Amniotic epithelial cell (primary cell): ENCODE measurements at regions not wholly inside any gene's neighbourhood (a gene's known extent, or its start where the extent isn't known, plus 50 kb on each side); places are given as distances from the start of the nearest gene placed in this dataset.
A peak's percentile ranks its signal among the peaks of the same experiment; 100 is the strongest.
"Not testable (repeated sequence)": the region's sequence is repeated elsewhere in the genome, so short reads cannot be mapped to it uniquely, and the experiment has no call there.

Experiments
- DNase-seq: peaks from one replicate; pipeline ENCODE4 v3.0.0-alpha.2; 2010; ENCODE audit warnings: low read depth

DNA sequence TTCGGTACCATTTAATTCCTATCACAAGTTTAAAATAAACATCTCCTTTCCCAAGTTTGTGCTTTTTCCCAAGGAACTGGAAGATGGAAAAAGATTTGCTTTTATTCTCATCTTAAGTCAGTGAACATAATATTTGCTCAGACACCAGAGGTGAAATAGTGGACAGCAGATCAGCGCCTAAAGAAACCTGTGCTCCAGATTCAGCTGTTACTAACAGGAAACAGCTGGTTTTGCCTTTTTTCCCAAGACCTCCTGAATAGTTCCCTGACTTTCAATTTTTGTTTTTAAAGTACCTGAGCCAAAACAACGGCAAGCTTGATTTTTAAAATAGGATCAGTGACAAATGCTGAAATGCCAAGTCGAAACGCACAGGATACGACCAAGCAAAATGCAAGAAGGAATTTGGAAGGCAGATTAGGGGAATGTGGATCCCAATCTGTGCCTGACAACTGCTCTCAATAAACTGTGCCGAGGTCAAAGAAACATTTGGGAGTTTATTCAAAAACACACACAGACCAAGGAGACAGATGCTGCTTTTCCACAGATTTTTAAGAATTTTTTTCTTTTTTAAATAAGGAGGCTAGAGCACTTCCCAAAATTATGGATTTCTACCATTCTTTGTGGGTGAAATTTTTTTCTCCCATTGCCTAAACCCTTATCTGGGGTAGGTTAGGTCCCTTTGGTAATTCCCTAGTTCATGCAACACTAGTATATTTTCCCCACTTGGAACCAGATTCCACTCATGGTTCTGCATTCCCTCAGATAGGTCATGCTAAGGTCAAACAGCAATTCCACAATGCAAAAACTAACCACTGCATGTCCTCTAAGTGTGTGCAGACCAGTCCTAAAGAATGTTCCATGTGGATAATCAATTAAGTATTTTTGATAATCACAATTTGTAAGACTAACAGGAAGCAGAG is 121.5 kb upstream of the PDE1A start:
- peak; percentile 74 for DNase-seq

DNA sequence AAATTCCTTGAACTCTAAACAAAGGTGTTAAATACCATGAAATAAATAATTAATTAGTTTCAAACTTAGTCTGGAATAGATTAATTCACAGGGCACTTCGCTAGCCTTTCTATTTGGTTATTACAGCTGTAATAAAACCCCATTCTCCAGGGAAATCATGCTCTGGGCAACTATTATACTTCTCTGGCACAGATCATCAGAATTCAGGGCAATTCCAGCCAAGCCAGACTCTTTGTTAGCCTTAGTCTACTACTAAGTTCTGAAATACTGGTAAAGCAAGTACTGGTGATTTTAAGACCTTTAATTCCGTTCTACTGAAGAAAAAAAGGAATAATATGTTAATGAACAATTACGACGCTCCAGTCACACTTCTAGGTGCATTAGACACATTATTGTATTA is 123.4 kb upstream of the PDE1A start:
- no peak for DNase-seq

DNA sequence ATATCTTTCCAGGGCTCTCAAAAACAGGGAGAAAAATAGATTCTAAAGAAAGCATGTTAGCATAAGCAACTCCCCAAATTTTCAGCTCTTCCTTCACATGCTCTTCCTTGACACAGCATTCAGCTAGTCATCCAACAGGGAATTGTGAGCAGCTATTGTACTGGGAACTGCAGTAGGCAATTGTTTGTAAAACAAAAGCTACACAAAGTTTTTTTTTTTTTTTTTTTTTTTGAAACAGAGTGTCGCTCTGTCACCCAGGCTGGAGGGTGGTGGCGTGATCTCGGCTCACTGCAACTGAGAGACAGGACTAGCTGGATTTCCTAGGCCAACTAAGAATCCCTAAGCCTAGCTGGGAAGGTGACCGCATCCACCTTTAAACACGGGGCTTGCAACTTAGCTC is 125.4 kb upstream of the PDE1A start:
- not testable (repeated sequence) for DNase-seq

DNA sequence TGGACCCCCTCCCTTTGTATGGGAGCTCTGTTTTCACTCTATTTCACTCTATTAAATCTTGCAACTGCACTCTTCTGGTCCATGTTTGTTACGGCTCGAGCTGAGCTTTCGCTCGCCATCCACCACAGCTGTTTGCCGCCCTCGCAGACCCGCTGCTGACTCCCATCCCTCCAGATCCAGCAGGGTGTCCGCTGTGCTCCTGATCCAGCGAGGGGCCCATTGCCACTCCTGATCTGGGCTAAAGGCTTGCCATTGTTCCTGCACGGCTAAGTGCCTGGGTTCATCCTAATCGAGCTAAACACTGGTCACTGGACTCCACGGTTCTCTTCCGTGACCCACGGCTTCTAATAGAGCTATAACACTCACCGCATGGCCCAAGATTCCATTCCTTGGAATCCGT is 125.9 kb upstream of the PDE1A start:
- DNase-seq, result not testable (repeated sequence)

DNA sequence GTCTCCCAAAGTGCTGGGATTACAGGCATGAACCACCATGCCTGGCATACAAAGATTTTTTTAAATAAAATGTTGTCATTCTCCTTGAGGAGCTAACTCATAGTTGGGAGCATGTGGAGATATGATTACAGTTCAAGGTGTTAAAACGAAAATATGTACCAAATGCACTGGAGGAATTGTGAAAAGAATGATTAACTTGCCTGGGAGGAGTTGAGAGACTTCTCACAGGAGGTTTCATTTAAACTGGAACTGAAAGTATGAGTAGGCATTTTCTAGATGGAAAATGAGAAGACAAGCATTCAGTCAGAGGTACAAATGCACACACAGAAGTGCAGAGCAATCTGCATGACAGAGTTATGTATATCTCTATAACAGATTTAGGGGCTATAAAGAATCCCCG is 126.6 kb upstream of the PDE1A start:
- no peak for DNase-seq

DNA sequence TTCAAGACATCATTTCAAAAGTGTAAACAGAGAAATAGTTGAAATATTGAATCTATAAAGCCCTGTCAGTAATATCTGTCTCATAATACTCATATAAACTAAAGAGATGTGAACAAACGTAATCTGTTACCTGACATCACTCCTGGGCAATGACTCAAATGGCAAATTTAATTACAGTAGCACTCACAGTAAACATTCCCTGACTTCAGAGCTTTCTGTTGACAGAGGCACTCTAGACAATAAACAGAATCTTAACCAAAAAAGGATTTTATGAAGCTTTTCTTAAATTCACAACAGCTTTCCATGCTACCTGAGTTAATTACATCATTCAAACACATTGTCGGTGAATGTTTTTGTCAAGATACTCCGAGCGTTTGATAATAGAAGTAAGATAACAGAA is 128.1 kb upstream of the PDE1A start:
- no peak for DNase-seq

DNA sequence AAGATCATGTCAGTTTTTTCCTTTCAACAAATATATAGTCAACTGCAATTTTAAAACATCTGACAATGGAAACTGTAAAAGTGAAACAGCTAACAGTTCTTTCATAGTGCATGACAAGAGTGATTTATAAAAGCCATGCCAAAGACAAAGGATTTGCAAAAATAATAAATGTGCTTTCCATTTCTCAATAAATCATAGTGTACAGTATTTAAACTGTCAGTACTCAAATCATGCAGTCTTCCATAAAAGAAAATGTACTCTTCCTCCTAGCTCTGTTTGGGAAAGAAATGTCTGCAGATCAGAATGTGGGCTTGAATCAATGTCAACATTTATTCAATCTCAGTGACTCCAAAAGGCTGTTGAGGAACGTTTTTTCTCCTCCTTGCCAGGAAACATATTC is 131.7 kb upstream of the PDE1A start:
- no peak for DNase-seq

DNA sequence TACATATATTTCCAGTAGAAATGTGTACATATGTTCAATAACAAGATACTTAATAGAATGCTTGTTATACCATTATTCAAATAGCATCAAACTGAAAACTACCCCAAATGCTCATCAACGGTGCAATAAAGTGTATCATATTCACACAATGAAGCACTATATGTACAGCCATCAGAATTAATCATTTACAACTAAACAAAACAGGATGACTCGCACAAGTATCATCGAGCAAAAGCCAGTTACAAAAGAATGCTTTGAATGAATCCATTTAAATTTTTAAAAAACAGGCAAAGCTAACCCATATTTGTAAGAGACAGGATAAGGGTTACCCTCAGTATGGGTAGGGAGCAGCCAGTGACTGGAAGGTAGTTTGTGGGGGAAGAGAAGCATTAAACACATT is 132.8 kb upstream of the PDE1A start:
- DNase-seq, result peak; percentile 48

DNA sequence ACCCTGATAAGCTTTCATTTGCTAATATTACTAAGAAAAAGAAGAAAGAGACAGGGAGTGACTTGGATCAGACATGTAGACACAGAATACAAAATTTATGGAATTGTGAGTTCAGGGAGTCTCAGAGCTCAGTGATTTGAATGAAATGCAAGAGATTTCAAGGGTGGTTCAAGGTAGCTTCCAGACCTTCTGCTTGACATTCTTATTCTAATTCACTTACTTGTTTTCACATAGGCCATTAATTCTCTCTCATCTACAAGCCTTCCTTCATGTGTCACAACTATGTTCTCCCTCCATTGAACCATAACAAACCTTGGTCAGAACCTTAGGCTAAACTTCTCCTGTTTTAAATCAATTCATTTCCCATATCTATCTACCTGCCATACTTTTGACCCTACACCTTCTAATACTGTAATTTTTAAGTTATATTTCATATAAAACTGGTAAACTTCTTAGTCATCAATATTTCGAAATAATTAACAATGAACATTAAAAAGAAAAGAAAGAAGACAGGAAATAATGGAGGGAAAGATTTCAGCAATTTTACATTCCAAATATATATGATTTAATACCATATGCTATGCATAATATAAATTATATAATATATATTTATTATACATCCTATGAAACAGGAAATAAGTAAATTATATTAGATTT is 139.2 kb upstream of the PDE1A start:
- DNase-seq, result no peak

DNA sequence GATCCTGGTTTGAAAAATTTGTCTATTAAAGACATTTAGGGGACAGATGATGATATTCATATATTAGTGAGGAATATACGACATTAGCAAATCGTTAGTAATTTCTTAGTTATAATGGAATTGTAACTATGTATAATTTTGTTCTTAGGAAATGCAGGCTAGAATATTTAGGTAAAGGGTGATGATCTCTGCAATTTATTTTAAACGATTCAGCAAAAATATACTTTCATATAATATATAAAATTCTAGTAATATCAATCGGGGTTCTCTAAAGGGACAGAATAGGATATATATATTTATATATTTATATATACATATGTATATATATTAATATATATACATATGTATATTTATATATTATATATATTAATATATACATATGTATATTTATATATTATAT is 142.5 kb upstream of the DNAJC10 start:
- no peak for DNase-seq

DNA sequence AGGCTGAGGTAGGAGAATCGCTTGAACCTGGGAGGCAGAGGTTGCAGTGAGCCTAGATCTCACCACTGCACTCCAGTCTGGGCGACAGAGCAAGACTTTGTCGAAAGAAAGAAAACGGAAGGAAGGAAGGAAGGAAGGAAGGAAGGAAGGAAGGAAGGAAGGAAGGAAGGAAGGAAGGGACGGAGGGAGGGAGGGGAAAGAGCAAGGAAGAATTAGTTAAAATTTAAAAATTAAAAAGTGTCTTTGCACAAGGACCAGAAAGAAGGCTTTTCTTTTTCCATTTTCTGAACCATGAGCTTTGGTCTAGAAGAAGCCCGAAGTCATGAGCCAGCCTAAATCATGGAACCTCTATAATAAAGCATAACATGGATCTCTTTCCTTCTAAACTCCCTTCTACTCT is 138.2 kb upstream of the DNAJC10 start:
- no peak for DNase-seq

DNA sequence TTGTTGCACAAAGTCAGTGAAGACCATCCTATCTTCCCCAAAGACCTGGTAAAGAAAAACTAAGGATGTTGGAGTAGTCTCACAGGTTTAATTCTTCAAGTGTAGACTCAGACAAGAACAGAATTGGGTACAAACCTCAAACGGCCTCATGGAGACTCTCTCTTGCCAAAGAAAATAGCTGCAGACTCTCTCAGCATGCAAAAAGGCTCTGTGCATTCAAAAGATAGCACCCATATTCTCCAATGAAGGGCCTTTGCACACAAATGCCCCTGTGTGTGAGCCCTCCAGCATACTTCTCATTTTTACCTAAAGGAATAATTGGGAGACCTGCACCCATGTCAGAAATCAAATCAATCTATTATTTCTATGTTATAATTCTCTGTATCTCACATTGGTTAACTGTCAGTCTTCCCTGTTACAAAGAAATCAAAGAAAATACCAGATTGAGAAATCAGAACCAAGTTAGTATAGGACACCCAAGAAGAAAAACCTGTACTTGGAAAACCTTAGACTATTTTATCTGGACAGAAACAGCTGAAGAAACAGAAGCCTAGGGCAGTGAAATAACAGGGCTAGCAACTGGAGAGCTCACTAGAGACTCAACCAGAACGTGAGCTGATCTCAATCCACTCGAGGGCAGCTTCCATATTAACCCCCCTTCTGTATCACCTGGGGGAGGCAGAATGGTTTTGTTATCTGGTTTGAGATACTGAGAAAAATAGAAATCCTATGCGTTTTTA is 134.7 kb upstream of the DNAJC10 start:
- DNase-seq, result no peak

DNA sequence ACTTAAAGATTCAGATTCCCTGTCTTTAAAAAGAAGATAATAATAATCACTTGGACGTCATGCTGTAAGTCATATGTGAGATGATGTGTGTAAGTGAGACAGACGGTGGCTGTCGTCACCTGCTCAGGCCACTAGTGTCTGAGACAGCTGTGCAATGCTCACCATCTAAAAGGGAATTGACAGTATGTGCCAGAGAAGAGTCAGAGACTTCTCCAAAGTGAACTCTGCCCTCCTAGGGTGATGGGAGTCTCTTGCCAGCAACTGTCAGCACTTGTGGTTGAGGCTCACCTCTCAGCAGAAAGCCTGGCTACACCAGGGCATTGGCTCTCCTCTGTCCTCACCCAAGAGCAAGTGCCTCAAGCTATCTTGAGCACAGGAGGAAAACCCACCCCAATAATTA is 131.6 kb upstream of the DNAJC10 start:
- DNase-seq, result no peak

DNA sequence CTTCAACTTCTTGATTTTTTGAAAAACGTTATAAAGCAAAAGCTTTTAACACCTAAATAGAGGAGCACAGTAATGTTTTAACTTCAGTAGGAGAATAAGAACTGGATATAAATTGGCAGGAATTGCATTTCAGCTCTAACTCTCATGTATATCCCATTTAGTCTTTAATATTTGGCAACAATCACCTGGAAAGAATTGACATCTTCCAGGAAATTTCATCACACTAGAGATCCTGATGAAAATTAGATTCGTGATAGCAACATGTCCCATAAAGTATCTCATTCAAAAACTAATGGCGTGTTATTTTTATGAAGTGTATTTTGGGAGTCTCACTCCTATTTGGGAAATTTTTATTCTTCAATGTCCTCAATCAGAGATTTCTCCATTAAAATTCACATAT is 131.1 kb upstream of the DNAJC10 start:
- DNase-seq, result no peak

DNA sequence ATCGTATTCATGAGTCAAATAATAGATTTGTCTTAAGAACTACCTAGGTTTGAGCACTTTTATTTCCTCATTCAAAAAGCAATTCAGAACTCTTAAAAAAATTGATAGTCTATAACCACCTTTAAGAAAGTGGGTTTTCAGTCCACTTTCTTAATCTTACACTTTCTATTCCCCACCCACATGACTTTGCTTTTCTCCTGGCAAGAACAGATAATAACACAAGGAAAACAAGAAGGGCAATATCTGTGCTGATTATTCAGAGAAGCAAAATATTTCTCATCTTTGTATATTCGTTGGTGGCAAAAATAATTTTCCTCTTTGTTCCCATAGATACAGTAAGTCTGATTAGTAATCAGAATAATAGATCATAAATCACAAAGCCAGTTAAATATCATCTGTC is 130.6 kb upstream of the DNAJC10 start:
- DNase-seq, result no peak

DNA sequence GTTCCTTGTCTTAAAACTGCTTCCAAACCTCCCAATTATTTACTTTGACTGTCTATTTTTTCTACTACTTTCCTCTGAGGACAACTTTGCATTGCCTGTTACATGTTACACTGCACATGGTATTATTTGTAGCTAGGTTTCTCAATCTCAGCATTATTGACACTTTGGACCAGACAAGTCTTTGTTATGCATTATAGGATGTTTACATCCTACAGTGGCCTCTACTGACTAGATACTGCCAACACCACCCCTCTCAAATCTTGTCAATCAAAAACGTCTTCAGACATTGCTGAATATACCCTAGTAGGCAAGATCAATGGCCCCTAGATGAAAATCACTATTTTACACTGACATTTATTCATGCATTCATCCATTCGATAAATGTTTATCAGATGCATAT is 129.6 kb upstream of the DNAJC10 start:
- no peak for DNase-seq

DNA sequence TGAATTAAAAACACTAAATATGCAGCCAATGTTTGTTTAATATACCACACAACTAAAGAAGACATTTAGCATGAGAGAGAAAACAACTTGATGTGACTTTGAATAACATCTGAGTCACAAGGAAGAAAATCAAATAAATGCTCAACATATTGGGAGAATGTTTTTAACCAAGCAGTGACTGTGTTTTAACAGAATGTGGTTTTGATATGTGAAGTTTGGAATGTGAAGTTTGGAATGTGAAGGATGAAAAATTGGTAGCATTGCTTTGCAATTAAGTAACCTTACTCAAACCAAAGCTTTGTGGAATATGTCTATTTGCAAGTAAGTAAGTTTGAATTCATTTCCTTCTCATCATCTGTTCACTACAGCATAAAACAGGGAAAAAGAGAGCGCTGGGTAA is 128.2 kb upstream of the DNAJC10 start:
- DNase-seq, result peak; percentile 97

DNA sequence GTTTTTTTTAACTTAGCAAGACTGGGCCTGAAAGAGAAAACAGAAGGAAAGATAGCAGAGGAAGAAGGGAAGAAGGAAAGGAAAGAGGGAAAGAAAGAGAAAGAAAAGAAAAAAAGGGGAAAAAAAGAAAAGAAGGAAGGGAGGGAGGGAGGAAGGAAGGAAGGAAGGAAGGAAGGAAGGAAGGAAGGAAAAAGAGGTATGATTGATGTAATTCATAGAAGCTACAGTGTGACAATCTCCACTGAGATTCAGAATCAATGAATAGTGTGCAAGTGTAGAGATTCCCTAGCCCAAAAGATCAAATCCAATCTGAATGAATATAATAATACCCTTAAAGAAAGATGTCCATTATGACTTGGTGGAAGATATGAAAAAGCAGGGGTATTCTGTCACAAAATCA is 126.9 kb upstream of the DNAJC10 start:
- no peak for DNase-seq

DNA sequence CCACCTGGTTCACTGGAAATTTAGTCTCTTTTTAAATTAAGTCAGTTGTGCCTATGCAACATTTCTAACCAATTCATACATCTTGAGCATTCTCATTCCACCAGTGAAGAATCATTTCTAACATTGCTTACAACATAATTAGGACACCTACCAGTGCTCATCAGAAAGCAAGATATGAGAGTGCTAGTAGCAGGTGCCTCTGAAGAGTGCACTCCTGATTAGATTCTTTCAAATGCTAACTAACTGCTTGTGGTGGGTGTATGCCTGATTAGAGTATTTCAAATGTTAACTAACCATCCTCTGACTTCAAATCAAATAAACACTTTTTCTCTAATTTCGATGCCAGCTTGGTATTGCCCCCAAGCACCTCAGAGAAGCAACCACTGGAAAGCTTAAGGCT is 124.3 kb upstream of the DNAJC10 start:
- no peak for DNase-seq

DNA sequence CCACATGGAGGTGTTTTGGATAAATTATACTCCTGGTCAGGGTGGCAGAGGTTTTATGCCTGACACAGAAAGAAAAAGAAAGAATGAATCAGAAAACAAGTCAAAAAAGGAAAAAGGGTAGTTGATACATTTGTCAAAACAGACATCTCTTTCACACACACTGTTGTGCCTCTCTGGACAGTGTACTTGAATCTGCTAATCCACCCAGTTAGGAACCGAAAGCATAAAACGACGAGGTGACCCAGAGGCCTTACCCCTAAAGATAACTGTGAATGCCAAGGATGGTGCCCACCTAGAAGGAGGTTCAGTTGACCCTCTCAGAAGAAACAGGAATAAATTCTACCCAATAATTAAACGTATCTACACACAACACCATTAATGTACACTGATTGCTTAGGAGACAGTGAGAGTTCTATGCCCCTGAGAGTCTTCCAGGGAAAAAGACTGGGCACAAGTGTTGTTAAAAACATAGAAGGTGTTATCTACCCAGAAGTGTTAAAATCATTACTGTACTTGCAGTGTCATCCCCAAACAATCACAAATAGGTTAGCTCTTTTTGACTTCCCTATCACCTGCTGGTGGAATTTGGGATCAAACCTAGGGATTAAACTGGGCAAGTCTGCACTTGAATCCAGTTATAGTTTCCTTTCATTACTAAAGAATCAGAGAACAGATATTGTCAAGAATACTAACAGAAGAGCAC is 123.2 kb upstream of the DNAJC10 start:
- no peak for DNase-seq

DNA sequence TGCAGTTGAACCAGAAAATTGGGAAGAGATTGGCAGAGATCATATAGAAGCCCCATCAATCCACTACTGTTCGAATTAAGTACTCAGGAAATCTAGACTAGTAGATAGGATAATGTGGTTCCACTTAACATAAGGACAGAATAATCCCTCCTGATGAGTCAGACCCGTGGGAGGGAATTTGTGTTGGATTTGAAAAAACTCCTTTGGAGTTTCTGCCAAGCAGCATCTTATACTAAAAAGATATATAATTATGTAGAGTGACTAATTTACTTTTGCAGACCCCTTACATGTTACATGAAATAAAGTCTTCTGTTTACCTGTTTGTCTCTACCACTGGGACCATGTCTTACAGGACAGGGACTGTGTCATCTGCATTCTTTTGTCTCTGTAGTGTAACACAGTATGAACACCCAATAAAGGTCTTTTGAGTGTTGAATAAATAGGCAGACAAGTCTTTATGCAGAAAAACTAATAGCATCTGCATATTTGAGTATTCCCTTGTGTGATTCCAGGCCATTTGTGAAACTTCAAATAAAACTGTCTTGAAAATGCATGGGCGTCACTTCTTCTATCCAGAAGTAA is 122.6 kb upstream of the DNAJC10 start:
- peak; percentile 93 for DNase-seq

DNA sequence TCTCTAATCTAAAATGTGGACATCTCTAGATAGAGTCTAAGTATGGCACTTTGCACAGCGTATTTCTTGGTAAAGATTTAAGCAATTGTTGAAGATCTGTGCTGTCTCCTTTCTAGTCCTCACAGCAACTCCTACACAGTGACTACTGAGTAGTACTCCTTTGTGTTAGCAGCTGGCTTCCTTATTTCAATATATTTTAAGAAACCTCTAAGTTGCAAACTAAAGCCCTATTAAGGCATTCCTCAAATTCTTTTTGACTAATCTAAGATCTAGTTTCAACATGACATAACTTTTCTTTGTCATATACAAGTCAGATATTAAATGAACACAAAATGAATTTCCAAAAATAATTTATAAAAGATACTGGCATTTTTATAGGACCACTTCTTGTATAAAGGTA is 121.8 kb upstream of the DNAJC10 start:
- DNase-seq, result peak; percentile 78
